Adipocyte (in vitro differentiated cells): ENCODE measurements at regions not wholly inside any gene's neighbourhood (a gene's known extent, or its start where the extent isn't known, plus 50 kb on each side); places are given as distances from the start of the nearest gene placed in this dataset.

Experiments used
- DNase-seq: peaks from one replicate; pipeline ENCODE4 v3.0.0-alpha.2; 2015; ENCODE audit warnings: low read depth
- H3K27me3 ChIP-seq: replicated peaks from 2 replicates; pipeline ENCODE4 v1.7.0; 2013; ENCODE audit warnings: mild to moderate bottlenecking, low read length, moderate library complexity; ENCODE audit not compliant: control insufficient read depth, insufficient read depth
- H3K36me3 ChIP-seq: 2 replicates; pipeline ENCODE4 v1.7.0; 2013; ENCODE audit warnings: low read length, mild to moderate bottlenecking, moderate library complexity; ENCODE audit not compliant: control insufficient read depth, insufficient read depth, severe bottlenecking
- H3K4me1 ChIP-seq: 2 replicates; pipeline ENCODE4 v1.7.0; 2013; ENCODE audit warnings: mild to moderate bottlenecking, low read length, moderate library complexity; ENCODE audit not compliant: control insufficient read depth, insufficient read depth
- H3K4me3 ChIP-seq: 2 replicates; pipeline ENCODE4 v1.7.0; 2013; ENCODE audit warnings: mild to moderate bottlenecking, low read length, moderate library complexity
- H3K9ac ChIP-seq: 2 replicates; pipeline ENCODE4 v1.7.0; 2013; ENCODE audit warnings: mild to moderate bottlenecking, low read length, moderate library complexity
- H3K9me3 ChIP-seq: 2 replicates; pipeline ENCODE4 v1.7.0; 2013; ENCODE audit warnings: mild to moderate bottlenecking, low read length, moderate library complexity; ENCODE audit not compliant: control insufficient read depth

DNA sequence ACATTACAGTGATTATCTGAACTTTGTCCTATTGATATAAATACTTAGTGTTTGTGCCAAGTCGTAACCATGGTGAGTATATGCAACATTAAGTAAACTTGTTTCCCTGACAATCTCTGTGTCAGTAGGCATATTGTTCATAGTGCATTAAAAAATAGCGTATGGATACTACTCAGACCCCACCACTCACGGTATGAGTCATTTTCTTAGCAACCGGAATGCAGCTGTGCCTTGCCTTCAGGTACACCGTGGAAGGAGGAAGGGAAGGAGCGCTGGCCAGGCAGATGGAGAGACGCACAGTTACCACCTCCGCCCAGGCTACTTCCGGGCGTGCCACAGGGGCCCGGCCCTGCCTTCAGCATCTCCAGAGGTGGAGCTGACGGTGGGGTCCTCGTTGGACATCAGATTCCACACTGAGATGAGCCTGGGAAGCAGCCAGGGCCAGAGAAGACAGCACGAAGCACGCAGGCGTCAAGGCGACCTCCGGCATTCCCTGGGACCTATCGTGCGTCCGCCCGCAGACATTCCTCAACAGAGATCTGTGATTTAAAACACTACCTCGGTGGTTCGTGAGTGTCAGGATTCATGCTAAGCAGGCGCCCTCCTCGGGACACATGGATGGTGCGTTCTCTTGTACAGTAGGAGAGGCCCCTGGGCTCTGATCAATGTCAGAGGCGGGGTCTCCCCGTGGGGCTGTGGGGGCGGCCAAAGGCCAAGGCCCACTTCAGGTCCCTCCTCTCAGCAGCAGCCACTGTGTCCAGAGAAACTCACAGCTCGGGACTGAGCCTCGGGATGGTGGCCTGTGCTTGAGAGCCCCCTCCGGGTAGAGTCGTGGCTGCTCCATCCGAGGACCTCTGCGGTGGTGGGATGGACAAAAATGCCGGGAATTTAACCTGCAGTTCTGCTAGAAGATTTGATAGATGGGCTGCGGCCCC is 82.2 kb upstream of the HDAC4 start:
- Histone ChIP-seq H3K27me3 (peaks cover 39% of the 10 kb centered on the region), H3K36me3 (no peaks in the 10 kb centered on the region), H3K4me3 (no peak overlapping the region), H3K9ac (no peak overlapping the region), H3K4me1 (no peaks in the 10 kb centered on the region), H3K9me3 (peaks cover 5% of the 10 kb centered on the region)
- no peak for DNase-seq

DNA sequence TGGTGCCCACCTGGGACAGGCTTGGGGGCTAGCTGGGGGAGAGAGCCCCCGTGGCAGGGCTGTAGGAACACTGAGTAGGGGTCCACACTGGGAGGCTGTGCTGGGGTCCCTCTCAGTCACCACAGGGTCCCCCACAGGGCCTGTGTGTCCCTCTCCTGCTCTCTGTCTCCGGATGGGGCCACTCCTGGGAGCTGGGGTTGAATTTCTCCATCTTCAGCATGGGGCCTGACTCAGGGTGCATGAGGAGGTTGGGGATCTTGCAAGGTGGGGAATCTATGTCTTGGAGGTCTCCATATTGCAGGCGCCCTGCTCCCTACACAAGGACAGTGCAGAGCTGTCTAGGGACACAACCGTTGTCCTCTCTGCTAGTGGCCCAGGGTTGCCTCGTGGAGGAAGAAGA is 78.7 kb upstream of the HDAC4 start:
- Histone ChIP-seq H3K9ac (no peak overlapping the region), H3K9me3 (peaks cover 5% of the 10 kb centered on the region), H3K4me1 (no peaks in the 10 kb centered on the region), H3K36me3 (no peaks in the 10 kb centered on the region), H3K27me3 (peaks cover 30% of the 10 kb centered on the region), H3K4me3 (no peak overlapping the region)
- no peak for DNase-seq

DNA sequence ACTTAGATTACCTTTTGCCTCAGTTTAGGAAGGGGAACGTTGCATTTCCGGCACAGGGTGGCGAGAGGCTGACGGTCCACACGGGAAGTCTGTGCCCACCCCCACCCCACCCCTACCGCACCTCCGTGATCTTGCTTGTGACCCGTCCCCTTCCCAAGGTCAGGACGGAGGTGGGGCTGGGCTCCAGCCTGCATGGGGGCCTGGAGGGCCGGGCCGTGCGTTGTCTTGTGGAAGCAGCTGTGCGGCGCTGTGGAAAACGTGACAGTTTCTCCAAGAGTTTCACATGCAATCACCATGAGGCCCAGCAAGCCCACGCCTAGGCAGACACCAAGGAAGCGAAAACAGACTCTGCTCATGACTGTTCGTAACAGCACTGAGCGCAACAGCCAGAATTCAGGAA is 76.8 kb upstream of the HDAC4 start:
- H3K9ac ChIP-seq = no peak overlapping the region
- peaks cover 17% of the 10 kb centered on the region for H3K27me3 ChIP-seq
- DNase-seq = no peak
- no peaks in the 10 kb centered on the region for H3K36me3 ChIP-seq
- H3K9me3 ChIP-seq = peaks cover 5% of the 10 kb centered on the region
- H3K4me1 ChIP-seq = no peaks in the 10 kb centered on the region
- H3K4me3 ChIP-seq = no peak overlapping the region

DNA sequence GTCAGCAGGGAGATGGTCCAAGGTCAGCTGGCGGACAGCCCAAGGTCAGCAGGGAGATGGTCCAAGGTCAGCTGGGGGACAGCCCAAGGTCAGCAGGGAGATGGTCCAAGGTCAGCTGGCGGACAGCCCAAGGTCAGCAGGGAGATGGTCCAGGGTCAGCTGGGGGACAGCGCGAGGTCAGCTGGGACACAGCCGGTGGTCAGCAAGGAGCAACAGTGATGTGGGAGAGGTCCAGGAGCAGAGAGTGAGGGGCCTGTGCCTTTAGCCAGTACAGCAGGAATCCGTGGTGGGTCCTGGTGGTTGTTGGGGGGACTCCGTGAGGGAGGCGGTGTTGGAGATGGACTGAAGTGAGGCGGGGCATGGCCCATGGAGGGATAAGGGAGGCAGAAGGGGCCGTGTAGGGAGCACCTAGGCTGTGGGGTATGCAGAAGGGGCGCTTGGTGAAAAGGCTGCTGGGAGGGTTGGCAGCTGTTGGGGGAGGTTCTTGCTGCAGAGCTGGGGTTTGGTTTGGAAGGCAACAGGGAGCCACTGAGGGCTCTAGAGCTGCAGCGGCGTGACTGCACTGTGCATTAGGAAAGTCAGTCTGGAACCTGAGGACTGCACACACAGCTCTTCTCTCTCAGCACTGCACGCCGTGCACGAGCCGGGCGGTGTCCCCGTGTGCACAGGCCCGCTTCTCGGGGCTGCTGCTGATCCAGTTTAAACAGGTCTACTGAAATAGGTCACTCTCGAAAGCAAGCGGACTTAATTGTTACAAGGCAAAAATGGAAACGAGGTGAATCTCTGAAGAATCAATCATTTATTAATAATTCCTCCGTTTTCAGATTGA is 76.2 kb upstream of the HDAC4 start:
- no peak overlapping the region for H3K9ac ChIP-seq
- H3K4me3 ChIP-seq = no peak overlapping the region
- H3K27me3 ChIP-seq = peaks cover 13% of the 10 kb centered on the region
- H3K36me3 ChIP-seq = no peaks in the 10 kb centered on the region
- peaks cover 5% of the 10 kb centered on the region for H3K9me3 ChIP-seq
- no peak for DNase-seq
- H3K4me1 ChIP-seq = no peaks in the 10 kb centered on the region

DNA sequence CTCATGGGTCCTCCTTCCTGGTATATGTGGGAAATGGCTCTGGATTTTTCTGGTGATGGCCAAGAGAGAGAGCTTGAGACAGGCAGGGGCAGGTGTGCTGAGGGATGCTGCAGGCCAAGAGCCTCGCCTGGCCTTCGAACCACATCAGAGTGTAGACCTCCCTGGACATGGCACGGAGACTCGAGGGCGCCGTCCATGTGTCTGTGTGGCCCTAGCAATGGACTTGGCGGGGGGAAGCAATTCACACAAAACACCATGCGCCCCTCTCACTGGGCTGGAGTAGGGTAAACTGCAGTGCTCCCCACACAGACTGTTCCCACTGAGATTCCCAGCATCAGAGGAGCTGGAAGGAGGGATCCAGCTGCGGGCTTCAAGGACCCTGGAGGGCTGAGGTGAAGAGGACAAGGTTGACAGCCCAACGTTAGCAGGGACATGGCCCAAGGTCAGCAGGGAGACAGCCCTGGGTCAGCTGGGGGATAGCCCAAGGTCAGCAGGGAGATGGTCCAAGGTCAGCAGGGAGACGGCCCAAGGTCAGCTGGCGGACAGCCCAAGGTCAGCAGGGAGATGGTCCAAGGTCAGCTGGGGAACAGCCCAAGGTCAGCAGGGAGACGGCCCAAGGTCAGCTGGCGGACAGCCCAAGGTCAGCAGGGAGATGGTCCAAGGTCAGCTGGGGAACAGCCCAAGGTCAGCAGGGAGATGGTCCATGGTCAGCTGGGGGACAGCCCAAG is 75.4 kb upstream of the HDAC4 start:
- no peak for DNase-seq
- Histone ChIP-seq H3K4me1 (no peaks in the 10 kb centered on the region), H3K36me3 (no peaks in the 10 kb centered on the region), H3K4me3 (no peak overlapping the region), H3K9me3 (peaks cover 4% of the 10 kb centered on the region), H3K27me3 (peaks cover 12% of the 10 kb centered on the region), H3K9ac (no peak overlapping the region)

DNA sequence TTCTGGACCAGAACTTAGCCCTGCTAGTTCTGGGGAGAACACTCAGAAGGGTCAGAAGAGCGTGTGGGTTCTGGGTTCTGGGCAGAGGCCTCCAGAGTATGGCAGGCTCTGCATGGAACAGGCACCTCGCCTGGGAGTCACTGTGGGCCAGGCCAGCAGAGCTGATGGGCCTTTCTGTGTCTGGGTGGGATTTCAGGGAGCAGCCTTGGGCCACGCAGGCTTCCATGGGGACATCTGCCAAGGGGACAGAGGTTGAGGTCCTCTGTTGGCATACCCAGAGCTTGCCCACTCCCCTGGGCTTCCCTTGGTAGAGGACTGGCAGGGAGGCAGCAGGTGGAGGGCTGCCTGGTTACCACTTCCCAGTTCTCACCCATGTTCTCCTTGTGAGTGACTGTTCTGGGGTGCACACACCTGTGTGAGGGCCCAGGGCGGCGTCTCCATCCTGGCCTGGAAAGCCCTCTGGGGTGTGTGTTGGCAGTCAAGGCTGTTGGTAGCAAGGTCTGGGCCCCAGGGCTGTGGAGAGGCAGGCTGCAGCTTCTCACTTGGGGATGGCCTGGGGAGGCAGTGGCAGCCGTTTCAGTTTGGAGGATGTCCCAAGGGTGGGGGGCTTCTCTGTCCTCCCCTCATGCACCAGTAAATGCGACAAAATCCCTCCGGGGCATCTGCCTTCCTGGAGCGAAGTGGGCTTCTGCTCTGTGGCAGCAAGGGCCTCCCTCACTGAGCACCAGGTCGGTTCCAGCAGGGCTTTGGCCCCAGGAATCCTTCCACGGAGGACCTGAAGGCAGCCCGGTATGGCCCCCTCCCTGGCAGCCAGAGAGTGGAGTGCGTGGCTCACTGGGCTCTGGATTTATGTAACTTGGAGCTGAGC is 74.6 kb upstream of the HDAC4 start:
- Histone ChIP-seq H3K9ac (no peak overlapping the region), H3K9me3 (peaks cover 4% of the 10 kb centered on the region), H3K4me1 (no peaks in the 10 kb centered on the region), H3K27me3 (peaks cover 12% of the 10 kb centered on the region), H3K4me3 (no peak overlapping the region), H3K36me3 (no peaks in the 10 kb centered on the region)
- DNase-seq = no peak

DNA sequence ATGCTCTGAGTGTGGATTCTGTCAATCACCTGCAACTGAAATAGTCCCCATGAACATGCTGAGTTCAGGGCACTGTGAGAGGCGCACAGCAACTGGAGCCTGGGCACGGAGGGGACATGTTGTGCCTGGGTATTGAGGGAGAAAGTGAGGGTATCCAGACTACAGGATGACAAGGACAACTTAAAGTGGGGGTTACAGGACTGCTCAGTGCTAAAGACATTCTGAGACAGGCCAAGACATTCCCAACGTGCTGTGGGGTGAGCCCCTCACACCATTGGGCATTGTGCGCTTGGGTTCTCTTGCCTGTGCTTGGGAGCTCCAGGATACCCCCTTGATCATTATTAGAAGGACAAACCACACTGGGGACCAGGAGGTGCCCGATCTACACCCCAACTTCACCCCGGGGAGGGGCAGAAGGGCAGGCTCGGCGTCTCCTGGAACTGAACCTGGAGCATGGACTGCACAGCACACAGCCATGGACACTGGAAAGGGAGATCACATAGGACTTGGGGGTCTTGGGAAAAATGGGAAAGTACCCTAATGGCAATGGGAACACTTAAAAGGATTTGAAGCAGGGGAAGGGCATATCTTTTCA is 72.5 kb upstream of the HDAC4 start:
- no peak for DNase-seq
- Histone ChIP-seq H3K4me3 (no peak overlapping the region), H3K9me3 (peaks cover 20% of the 10 kb centered on the region), H3K4me1 (no peaks in the 10 kb centered on the region), H3K27me3 (peaks cover 12% of the 10 kb centered on the region), H3K9ac (no peak overlapping the region), H3K36me3 (no peaks in the 10 kb centered on the region)

DNA sequence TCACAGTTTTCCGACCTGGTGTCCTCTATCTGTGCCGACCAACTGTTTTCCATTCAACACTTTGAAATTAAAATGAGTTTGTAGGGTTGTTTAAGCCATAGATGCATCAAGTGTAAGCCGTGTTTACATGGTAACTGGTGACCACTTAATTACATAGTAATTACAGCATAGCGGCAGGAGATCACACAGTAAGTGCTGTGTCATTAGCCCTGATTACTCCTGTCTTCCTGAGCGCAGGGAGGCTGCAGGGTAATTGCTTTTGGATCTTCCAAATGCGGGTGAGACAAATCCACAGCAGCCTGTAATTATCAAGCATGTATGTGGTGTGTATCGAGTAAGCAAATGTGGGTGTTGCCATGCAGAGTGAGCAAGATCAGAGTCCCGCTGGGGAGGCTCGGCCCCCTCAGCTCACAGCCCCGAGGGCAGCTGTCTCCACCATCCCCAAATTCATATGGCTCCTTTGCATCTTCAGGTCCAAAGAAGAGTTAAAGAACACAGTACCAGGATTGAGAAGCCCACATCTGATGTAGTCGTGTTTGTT is 71.5 kb upstream of the HDAC4 start:
- H3K9ac ChIP-seq = no peak overlapping the region
- H3K36me3 ChIP-seq = no peaks in the 10 kb centered on the region
- DNase-seq = no peak
- no peaks in the 10 kb centered on the region for H3K4me1 ChIP-seq
- peaks cover 12% of the 10 kb centered on the region for H3K27me3 ChIP-seq
- peaks cover 20% of the 10 kb centered on the region for H3K9me3 ChIP-seq
- no peak overlapping the region for H3K4me3 ChIP-seq

DNA sequence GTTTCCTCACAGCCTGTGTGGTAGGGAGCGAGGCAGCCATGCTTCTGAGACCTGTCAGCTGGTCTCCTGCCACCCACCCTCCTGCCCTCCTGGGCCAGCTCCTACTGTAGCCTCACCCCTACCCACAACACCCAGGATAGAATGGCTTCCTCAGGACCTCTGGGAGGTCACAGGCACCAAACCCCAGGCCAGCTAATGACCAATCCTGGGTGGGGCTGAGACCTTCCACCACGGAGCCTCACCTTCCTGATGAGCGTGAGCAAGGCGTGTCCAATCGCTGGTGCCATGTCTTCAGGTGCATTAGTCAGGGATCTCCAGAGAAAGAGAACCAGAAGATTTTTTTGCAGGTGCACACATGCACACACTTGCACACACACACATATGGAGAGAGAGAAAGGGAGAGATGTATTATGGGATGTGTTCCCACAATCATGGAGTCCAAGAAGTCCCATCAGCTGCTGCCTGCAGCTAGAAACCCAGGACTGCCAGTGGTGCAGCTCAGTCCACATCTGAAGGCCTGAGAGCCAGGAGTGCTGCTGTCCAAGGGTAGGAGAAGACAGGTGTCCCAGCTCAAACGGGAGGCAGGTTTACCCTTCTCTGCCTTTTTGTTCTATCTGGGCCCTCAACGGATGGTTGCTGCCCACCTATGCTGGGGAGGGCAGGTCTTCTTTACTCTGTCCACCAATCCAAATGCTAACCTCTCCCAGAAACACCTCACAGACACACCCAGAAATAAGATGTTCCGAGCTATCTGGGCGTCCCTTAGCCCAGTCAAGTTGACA is 70.4 kb upstream of the HDAC4 start:
- Histone ChIP-seq H3K27me3 (peaks cover 12% of the 10 kb centered on the region), H3K4me1 (no peaks in the 10 kb centered on the region), H3K9me3 (peaks cover 20% of the 10 kb centered on the region), H3K4me3 (no peak overlapping the region), H3K36me3 (no peaks in the 10 kb centered on the region), H3K9ac (no peak overlapping the region)
- no peak for DNase-seq
